HG02970 (cell line): ENCODE measurements at regions not wholly inside any gene's neighbourhood (a gene's known extent, or its start where the extent isn't known, plus 50 kb on each side); places are given as distances from the start of the nearest gene placed in this dataset.
"Not testable (repeated sequence)": the region's sequence is repeated elsewhere in the genome, so short reads cannot be mapped to it uniquely, and the experiment has no call there.

ENCODE experiments used
- ATAC-seq: cut with Tn5 transposase; IDR thresholded peaks from one replicate; pipeline ENCODE4 v1.9.1; 2021; ENCODE audit warnings: mild to moderate bottlenecking, moderate library complexity, moderate number of reproducible peaks; ENCODE audit not compliant: unreplicated experiment, low FRiP score

- ATAC-seq: no peak
These were observed 179.2 kb upstream of the PHACTR1 start for GRCh38 chr6:12537389-12537788.

- ATAC-seq: no peak
These were observed 177.6 kb upstream of the PHACTR1 start for GRCh38 chr6:12538881-12539357.

GRCh38 chr6:12542319-12543115, 174.1 kb upstream of the PHACTR1 start:
- ATAC-seq: not testable (repeated sequence)

- no peak for ATAC-seq
These were observed 172.6 kb upstream of the PHACTR1 start for GRCh38 chr6:12543953-12544352.

GRCh38 chr6:12544821-12545565, 171.6 kb upstream of the PHACTR1 start:
- ATAC-seq: no peak

- ATAC-seq: no peak
These were observed 170.8 kb upstream of the PHACTR1 start for GRCh38 chr6:12545619-12546409.

- no peak for ATAC-seq
These were observed 170.1 kb upstream of the PHACTR1 start for GRCh38 chr6:12546410-12547002.

GRCh38 chr6:12548526-12548925, 168.0 kb upstream of the PHACTR1 start:
- ATAC-seq: no peak

GRCh38 chr6:12549445-12549844, 167.1 kb upstream of the PHACTR1 start:
- not testable (repeated sequence) for ATAC-seq

GRCh38 chr6:12554820-12555219, 161.7 kb upstream of the PHACTR1 start:
- ATAC-seq: not testable (repeated sequence)

- ATAC-seq: no peak
These were observed 161.3 kb upstream of the PHACTR1 start for GRCh38 chr6:12555267-12555666.

GRCh38 chr6:12555781-12556180, 160.8 kb upstream of the PHACTR1 start:
- ATAC-seq: no peak

GRCh38 chr6:12557765-12558164, 158.8 kb upstream of the PHACTR1 start:
- no peak for ATAC-seq

- ATAC-seq: no peak
These were observed 156.3 kb upstream of the PHACTR1 start for GRCh38 chr6:12560315-12560714.

GRCh38 chr6:12566618-12567123, 149.9 kb upstream of the PHACTR1 start:
- no peak for ATAC-seq

- ATAC-seq: no peak
These were observed 148.9 kb upstream of the PHACTR1 start for GRCh38 chr6:12567682-12568081.

GRCh38 chr6:12569646-12570045, 146.9 kb upstream of the PHACTR1 start:
- ATAC-seq: no peak

- no peak for ATAC-seq
These were observed 146.0 kb upstream of the PHACTR1 start for GRCh38 chr6:12570461-12571030.

GRCh38 chr6:12572896-12573827, 143.4 kb upstream of the PHACTR1 start:
- no peak for ATAC-seq
